ENCODE measurements at regions not wholly inside any gene's neighbourhood (a gene's known extent, or its start where the extent isn't known, plus 50 kb on each side); places are given as distances from the start of the nearest gene placed in this dataset.

DNA sequence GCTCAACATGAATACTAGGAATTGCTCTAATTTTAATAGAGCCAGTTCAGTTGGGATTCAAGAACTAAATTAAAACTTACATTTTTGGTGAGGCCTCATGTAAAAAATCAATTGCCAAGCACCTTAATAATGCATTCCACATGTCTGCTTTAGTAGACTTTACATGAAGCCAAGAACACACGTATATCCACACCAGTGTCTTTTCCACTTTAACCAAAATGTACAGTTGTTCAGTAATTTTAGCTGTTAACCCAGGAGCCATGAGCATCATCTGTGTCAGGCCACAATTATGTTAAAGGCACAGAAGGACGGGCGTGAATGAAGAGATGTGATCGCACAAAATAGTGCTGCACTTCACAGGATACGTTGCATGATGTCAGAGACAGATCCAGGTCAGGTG, 136.7 kb downstream of the TLR5 start:
- peaks cover 15 to 43% of the 10 kb centered on the region in 2 donors for H3K4me1 ChIP-seq
- no peak overlapping the region for H3K4me3 ChIP-seq (replicated peaks in 1 of 3)
- no peaks in the 10 kb centered on the region for H3K27me3 ChIP-seq
- H3K27ac ChIP-seq: peak overlapping the region in 1 of 3 donors; percentile 75
- no peaks in the 10 kb centered on the region for H3K9me3 ChIP-seq
- intact Hi-C loops (cut with DNase I): no loop called here
- TF ChIP-seq POLR2A (IDR thresholded peaks at IDR 0.05): no peak
- no peak for TF ChIP-seq CTCF (IDR thresholded peaks at IDR 0.05)
- 96 to 97% methylated on average over 5 of the region's 5 CpGs for WGBS, 2 donors
- peaks cover 12 to 22% of the 10 kb centered on the region in 2 donors for H3K36me3 ChIP-seq
- DNase-seq: no peak

DNA sequence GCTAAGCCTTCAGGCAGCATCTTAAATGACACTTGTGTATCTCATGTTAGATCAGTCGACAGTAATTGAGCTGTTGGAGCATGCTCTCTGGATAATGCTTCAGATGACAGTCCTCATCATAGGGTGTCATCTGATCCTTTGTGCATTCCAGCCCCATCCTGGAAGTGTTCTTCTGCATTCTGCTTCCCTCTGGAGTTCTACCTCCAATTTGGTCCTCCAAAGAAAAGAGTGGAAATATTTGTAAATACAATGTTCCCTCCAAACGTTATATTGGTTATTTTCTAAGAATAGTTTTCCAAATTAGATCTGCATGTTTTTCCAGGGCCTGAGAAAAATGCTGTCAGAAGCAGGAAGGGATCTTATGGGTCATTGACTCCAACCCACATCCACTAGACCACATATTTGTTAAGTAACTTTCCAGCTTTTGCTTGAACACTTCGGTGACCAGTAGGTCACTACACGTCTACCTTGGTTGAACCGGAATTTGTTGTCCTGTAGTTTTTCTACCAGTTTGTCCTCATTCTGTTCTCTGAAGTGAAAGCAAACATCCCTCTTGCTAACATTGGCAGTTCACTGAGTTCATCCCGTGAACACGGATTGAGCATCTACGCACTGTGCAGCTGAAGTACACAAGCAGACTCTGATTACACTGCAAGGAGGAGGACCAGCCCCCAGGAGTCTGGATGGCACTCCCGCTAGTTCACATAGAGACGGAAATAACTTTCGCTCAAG, 136.0 kb downstream of the TLR5 start:
- intact Hi-C loops (cut with DNase I): no loop called here
- Histone ChIP-seq H3K9me3 (no peaks in the 10 kb centered on the region), H3K27me3 (no peaks in the 10 kb centered on the region), H3K27ac (peak overlapping the region; percentile 32 to 81 (median 75)), H3K4me3 (replicated peaks in 1 of 3) (no peak overlapping the region), H3K36me3 (peaks cover 12 to 22% of the 10 kb centered on the region in 2 donors), H3K4me1 (peaks cover 15 to 44% of the 10 kb centered on the region in 2 donors)
- WGBS, 2 donors: 37 to 50% methylated on average over 11 of the region's 11 CpGs
- TF ChIP-seq CTCF (IDR thresholded peaks at IDR 0.05) (no peak), POLR2A (IDR thresholded peaks at IDR 0.05) (peak in 1 of 2 donors; percentile 23)
- DNase-seq: peak; percentile 56 to 62

- 81 to 83% methylated on average over 7 of the region's 7 CpGs for WGBS, 2 donors
- Histone ChIP-seq H3K4me3 (replicated peaks in 1 of 3) (no peak overlapping the region), H3K27me3 (no peaks in the 10 kb centered on the region), H3K36me3 (peaks cover 7 to 13% of the 10 kb centered on the region in 2 donors), H3K4me1 (peaks cover 15 to 44% of the 10 kb centered on the region in 2 donors), H3K27ac (peak overlapping the region in 2 of 3 donors; percentile 75 to 81), H3K9me3 (no peaks in the 10 kb centered on the region)
- TF ChIP-seq CTCF (IDR thresholded peaks at IDR 0.05) (no peak), POLR2A (IDR thresholded peaks at IDR 0.05) (no peak)
- intact Hi-C loops (cut with DNase I): no loop called here
- DNase-seq: no peak
Measured at GRCh38 chr1:223007935-223008334, 135.1 kb downstream of the TLR5 start.

- H3K27me3 ChIP-seq: no peaks in the 10 kb centered on the region
- peak overlapping the region in 1 of 3 donors; percentile 75 for H3K27ac ChIP-seq
- 65 to 73% methylated on average over 2 of the region's 2 CpGs for WGBS, 2 donors
- H3K4me3 ChIP-seq (replicated peaks in 1 of 3): no peak overlapping the region
- intact Hi-C loops (cut with DNase I): no loop called here
- no peaks in the 10 kb centered on the region for H3K9me3 ChIP-seq
- TF ChIP-seq CTCF (IDR thresholded peaks at IDR 0.05) (no peak), POLR2A (IDR thresholded peaks at IDR 0.05) (no peak)
- peaks cover 15 to 44% of the 10 kb centered on the region in 2 donors for H3K4me1 ChIP-seq
- H3K36me3 ChIP-seq: peaks cover 0 to 6% of the 10 kb centered on the region in 2 donors
- no peak for DNase-seq
Measured at GRCh38 chr1:223008808-223009207, 134.2 kb downstream of the TLR5 start.

DNA sequence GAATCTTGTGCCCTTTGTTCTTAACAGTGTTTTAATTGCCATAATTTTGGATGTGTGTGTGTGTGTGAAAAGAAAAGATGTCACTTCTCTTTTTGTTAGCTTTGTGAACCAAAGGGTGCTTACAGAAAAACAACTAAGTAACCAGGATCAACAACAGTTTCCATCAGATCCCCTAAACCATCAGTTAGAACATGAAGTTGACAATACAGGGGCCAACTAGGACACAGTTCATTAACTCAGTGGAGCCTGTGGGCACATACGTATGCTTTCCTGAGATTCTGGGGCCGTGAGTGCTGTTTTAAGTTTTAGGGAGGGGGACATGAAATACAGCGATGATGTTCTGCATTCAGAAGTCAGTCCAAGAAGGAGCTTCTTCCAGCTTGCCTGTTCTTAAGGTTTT, 133.6 kb downstream of the TLR5 start:
- 18 to 52% methylated on average over 3 of the region's 3 CpGs for WGBS, 2 donors
- no peaks in the 10 kb centered on the region for H3K27me3 ChIP-seq
- no peaks in the 10 kb centered on the region for H3K9me3 ChIP-seq
- intact Hi-C loops (cut with DNase I): no loop called here
- no peak for DNase-seq
- H3K4me1 ChIP-seq: peaks cover 15 to 44% of the 10 kb centered on the region in 2 donors
- no peak for TF ChIP-seq POLR2A (IDR thresholded peaks at IDR 0.05)
- no peak for TF ChIP-seq CTCF (IDR thresholded peaks at IDR 0.05)
- no peak overlapping the region for H3K4me3 ChIP-seq (replicated peaks in 1 of 3)
- H3K27ac ChIP-seq: peak overlapping the region in 2 of 3 donors; percentile 3 to 30
- H3K36me3 ChIP-seq: peaks cover 0 to under 1% of the 10 kb centered on the region in 2 donors

All from thyroid gland (tissue), 4 donors.